ENCODE measurements at regions not wholly inside any gene's neighbourhood (a gene's known extent, or its start where the extent isn't known, plus 50 kb on each side); places are given as distances from the start of the nearest gene placed in this dataset.
"Not testable (repeated sequence)": the region's sequence is repeated elsewhere in the genome, so short reads cannot be mapped to it uniquely, and the experiment has no call there.

DNA sequence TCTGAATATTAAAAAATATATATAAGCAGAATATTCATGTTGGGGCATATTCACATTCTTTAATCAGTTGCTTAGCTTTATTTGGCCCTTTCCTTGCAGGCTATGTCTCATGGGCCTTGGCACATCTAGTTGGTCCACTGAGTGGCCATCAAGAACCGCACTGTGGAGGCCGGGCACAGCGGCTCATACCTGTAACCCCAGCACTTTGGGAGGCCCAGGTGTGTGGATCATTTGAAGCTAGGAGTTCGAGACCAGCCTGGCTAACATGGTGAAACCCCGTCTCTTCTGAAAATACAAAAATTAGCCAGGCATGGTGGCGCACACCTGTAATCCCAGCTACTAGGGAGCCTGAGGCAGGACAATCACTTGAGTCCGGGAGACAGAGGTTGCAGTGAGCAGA is 127.6 kb upstream of the TANK start:
- no peak for ATAC-seq

DNA sequence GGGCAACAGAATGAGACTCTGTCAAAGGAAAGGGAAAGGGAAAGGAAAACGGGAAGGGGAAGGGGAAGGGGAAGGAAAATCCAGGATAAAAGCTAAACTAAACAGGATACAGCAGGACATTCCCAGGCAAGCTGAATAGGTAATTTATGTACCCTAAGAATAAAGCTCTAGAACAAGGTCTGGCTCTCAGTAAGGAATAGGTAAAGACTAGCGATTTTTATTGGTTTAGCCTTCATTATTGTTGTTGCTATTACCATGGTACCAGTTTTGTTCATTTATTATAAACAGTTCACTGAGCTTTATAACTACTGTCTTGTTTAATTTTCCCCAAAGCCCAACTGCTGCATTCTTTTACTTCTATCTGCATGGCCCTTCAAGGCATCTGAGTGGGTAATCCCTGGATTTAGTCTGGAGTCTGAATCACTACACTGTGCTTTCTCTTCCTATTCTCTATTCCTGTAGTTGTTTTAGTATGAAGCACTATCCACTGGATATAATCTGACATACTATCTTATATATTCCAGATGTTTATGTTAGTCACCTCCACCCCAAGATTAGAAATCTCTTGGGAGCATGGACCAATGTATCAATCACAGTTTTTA is 127.1 kb upstream of the TANK start:
- no peak for ATAC-seq

DNA sequence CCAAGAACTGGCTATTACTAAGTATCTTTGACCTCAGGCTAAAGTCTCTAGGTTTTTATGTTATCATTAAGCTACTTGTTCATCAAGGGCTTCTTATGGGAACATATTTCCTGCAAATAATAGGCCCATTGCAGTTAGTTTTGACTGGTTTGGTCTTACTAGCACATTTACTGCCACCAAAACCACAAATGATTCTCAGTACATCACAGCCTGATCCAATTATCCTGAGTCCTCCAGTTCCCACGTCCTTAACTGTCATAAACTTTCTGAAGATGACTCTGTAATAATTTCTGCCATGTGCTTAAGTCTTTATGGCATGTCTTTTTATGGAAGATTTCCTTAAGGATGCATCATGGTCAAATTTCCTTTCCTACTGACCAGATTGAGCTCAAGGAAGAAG is 123.3 kb upstream of the TANK start:
- no peak for ATAC-seq

DNA sequence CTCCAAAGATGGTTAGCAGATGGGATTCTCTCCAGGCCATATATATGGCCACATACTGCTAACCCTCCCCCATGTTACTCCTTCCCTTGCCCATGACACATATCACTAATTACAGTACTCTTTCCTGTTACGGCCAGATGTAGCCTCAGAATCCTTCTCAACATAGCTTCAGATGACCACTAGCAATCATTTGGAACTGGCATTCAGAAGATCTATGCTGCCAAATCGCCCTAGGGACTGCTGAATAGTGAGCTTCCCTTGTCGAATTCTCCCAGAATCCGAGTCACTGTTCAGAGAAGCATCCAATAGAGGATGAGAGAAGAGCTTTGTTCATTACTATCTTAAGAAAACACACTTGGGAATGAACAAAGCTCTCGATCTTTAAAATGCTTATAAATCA is 121.2 kb upstream of the TANK start:
- ATAC-seq, result no peak

DNA sequence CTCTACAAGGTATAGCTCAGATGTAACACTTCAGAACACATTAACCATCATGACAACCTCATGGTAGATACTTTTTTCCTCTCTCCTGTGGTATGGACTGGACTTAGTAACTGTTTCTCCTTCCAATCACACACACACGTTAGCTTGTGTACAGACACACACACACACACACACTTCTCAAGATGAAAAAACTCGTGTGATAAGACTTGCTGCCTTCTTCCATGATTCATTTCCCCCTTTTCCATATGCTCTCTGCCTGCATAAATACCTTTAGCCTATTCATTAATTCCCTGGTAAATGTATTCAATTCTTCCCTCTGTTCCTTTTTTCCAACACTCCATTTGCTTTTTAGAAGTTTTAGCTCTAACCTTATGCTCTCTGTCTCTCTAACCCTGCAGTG is 118.9 kb upstream of the TANK start:
- no peak for ATAC-seq

DNA sequence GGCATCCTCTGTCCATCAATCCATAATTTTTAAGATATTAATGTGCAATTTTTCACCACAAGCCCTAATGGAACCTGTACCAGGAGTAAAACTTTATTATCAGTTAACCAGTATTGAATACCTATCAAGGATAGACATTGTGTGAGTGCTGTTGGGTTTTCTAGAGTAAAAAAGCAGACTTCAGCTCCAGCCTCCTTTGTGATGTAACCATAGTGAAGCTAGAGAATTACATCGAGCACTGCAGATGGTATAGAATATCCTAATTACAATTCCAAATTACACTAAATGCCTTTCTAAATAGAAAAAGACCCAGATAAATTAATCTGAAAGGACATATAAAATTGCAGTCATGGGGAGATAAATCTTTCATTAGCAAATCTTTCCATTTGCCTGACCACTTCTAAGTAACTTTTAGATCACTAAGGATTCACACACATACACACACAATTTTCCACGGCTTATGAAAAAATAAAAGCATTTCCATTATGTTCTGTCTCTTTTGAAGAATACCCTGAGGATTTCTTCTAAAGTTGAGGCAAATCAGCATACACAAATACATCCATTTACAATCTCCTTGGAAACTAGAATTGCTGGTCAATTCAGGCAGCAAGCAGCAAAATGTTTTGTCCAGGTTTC is 117.1 kb upstream of the TANK start:
- ATAC-seq, result no peak

DNA sequence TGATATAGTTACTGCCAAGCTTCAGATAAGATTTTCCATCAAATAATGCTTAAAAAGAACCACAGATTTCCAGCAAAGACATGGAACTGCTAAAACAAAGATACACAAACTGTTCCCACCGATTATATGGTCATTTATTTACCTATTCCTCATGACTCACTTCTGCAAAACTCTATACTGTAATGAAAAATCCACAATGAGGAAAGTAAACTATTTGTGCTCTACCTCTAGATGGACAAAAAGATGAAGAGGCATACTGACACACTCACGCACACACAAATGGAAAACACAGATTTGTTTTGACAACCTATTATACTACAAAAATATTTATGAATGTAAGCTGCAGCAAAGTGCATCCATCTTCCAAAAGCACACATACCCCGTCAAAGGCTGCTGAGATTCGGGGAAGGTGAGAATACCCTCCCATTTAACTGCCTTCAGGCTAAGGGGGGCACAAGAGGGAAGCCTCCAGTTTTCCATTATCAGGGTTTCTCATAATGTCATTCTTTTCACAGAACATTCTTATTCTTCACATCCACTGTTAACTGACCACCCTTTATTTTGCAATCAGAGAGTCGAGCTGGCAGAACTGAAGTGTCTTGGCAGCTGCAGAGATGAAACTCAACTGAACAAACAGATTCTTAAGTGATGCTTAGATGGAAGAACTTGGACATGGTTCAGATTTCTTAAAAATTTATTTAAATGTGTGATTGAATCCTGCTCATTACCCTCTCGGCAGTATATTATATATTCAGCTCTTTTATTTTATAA is 115.9 kb upstream of the TANK start:
- ATAC-seq, result no peak

DNA sequence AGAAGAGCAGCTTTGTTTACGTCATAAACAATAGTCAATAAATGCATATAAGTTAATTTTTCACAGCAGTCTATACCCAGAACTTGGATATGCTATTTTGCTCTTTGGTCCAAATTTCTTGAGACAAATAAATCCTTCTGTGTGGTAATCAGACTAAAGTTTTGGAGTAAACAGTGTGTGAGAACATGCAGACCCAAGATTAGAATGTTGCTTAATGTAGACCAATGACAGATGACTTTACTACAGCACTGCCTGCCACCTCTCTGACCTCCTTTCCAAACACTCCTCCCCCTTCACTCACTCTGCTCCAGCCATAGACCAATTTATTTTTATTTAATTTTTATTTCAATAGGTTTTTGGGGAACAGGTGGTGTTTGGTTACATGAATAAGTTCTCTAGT is 115.3 kb upstream of the TANK start:
- no peak for ATAC-seq

DNA sequence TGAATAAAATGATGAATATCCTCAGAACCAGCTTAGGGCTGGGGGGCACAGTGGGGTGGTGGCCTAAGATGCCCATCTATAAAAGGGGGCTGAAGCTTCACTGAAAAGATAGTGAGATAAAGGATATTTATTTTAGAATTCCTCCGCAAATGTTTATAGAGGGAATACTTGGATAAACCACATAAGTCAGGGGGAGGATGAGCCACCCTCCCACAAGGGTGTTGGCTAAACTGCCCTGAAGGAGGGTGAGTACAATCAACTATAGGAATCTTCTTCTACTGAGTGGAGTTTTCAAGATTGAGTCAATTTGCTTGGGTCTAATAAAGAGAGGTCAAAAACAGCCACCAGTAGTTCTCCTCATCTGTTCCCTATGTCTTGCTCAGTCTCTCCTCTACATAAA is 114.5 kb upstream of the TANK start:
- no peak for ATAC-seq

DNA sequence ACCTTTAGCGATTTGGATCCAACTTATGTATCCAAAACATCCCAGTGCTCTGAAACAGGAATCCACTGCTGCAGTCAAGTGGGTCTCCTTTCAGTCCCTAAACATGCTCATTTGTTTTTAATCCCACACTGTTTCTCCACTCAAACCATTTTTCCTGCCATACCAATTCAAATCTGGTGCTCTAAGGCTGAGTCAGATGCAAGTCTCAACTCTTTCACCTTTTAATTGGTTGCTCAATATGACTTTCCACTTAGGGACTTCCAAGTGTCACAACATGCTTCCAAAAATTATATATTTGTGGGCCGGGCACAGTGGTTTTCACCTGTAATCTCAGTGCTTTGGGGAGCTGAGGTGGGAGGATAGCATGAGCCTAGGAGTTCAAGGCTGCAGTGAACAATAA is 113.4 kb upstream of the TANK start:
- ATAC-seq, result no peak

DNA sequence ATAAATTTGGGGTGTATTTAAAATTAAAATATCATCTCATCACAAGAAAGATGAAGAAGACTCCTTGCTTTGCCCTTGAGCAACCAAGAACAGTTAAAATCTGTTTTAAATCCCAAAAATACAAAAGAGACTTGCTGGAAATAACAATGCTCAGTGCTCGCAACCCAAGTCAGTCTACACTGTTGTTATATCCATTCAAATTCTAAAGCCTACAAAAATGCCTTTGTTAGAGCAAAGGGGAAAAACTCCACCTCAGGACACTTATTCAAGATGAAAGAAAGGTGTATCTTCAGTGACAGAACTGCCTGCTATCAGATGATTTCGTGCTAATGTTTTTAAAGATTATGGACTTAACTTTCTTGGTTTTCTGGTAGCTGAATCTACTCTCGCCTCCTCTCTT is 111.9 kb upstream of the TANK start:
- no peak for ATAC-seq

DNA sequence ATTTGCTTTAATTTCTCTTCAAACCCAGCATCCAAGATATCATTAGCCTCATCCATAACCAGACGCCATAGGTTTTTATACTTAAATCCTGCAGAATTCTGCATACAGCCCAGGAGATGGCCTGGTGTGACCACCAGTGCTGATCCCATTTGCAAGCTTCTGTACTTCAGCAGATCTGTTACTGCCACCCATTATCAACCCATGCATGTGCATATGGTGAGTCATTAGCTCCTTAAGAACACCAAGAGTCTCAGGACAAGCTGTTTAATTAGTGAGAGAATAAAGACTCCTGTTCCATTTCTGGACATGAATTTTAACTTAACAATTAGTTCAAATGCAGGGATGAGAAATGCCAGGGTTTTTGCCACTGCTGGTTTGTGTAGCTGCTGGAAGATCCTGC is 110.7 kb upstream of the TANK start:
- no peak for ATAC-seq

DNA sequence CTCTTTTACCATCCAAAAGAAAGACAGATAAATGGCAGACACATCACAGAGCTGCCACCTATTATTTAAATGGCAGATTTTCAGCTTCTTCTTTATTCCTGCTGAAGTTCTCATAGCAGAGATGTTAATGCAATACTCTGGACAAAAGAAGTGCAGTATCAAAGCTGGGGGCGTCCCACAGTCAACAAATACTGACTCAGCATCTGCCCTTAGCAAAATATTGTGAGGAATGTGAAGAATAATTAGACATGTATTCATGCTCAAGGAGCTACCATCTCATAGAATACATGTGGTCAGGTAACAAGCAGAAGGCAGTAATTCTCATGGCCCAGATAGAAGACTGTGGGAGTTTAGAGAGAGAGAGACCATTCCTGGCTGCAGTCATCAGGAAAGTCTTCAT is 108.0 kb upstream of the TANK start:
- no peak for ATAC-seq

DNA sequence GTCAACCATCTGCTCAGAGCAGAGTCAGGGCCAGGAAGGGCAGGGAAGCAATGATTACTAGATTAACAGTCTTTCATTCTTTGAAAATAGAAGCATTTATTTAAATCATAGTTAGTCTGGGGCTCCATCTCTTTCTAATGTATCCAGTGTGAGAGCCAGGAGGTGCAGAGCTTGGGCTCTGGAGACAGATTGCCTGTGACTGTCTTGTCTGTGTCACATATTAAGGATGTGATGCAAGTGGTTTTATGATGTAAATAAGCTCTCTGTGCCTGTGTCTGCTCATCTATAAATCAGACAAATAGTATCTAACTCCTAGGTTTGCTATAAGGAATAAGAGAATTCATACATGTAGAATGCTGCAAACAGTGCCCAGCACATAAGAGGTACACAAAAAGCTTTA is 104.9 kb upstream of the TANK start:
- ATAC-seq, result no peak

DNA sequence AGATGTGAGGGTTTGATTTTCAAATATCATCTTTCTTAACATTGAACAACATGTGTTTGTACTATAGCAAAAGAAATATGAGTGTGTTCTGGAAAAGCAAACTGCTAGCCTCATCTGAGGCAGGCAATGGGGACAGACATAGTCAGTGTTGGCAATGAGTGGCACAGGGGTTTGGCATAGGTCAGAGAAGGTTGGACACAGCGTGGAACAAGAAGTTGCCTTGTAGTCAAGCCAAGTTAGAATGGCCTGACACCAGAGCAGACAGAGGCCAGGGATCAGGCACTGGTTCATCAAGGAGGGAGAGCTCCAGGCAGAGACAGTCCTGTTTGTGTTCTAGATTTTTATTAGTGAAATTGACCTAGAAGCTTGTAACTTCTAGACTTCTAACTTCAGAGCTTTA is 100.8 kb upstream of the TANK start:
- no peak for ATAC-seq

DNA sequence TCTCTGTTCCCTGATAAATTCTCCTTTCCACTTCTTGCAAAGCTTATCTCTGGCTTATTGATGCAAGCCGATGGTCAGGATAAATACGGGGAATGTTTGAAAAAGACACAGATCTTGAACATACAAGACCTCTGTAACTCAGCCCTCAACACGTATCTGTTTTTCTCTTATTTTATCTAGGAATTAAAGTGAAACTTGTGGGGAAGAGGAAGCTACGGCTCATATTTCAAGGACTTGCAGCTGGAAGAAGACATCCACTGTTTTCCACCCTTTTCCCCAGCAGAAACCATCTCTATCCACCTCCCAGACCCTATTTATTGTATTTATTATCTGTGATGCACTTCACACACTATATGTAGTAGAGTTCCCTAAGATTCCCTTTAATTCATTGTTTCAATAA is 98.4 kb upstream of the TANK start:
- no peak for ATAC-seq

DNA sequence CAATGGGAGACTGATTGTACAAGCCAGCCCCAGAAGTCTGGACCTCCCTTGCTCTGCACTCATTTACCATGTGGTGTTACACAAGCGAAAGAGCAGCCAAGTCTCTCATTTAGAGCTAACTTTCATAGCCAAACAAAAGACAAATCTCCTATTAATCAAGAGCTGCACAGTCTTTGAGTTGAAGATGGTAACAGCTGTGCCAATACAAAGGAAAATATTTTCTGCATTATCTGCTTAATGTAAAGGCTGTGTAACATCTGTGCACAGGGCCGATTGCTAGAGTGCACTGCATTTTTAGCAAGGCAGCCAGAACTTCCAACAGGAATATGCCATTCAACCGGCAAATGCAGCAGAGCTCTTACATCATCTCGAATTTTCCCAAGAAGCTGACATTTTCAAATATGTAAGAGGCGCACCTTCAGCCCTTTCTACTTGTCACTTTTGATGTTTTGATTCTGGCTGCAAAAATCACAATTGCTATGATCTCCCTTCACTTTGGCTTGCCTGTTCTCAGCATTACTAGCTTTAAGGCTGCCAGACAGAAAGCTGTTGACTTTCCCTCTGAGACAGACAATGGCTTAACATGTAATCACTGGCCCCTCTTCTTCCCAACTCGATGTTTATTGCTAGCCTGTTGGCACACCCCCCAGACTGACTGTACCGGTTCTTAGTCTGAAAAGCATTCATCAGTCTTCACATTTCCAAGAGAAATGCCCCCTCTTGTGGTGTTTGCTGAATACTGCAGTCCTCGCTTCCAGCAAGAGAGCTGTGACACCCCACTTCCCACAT is 96.9 kb upstream of the TANK start:
- ATAC-seq, result peak; percentile 74

DNA sequence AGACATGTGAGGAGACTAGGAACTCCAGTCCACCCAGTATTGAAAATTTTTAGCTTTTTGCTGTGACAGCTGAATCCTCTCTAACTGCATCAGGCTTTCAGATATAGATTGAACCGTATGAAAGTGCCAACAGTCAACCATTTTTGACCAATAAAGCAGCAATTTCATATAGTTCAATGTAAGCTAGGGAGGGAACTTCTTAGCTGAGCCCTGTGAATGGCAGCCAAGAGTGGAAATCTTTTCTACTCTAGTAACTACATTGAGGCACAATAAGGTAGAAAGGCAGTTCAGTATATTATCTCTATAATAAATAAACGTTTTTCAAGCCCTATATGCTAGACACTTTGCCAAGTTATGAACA is 96.3 kb upstream of the TANK start:
- no peak for ATAC-seq

DNA sequence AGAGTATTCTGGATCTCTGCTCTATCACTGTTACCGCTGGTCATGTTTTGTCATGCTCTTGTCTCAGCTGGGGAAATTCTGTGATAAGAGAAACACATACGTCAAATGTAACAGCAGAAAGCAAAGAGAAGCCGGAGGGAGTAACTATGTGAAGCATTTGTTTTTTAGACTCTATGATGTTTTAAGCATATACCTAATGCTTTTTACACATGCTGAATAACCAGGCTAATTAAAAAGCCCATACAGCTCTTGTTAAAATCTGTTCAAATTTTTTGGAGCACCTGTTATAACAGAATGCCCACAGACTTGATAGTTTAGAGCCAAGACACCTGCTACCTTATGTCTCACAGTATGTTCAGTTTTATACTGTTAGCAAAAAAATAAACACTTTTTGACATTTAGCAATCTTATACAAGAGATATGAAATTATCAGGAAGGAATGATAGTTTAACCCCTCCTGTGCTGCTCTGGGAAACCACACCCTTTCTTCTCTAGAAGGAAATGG is 92.3 kb upstream of the TANK start:
- no peak for ATAC-seq

DNA sequence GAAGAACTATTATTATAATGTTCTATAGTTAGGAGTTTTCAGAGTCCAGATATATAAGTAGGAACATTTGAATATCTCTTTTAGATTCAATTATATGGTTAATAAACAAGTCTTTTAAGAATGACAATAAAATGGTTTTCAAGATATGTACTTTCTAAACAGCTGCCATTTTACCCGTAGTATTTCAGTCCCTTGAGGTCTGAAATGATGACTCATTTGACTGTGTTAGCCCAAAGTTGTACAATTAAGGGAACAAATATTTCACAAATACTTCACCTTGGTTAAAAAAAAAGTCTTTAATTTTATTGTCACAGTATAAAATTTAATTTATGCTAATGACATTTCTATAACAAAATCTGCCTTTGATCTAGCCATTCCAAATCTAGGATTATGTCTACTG is 91.6 kb upstream of the TANK start:
- ATAC-seq, result peak; percentile 28 to 50

DNA sequence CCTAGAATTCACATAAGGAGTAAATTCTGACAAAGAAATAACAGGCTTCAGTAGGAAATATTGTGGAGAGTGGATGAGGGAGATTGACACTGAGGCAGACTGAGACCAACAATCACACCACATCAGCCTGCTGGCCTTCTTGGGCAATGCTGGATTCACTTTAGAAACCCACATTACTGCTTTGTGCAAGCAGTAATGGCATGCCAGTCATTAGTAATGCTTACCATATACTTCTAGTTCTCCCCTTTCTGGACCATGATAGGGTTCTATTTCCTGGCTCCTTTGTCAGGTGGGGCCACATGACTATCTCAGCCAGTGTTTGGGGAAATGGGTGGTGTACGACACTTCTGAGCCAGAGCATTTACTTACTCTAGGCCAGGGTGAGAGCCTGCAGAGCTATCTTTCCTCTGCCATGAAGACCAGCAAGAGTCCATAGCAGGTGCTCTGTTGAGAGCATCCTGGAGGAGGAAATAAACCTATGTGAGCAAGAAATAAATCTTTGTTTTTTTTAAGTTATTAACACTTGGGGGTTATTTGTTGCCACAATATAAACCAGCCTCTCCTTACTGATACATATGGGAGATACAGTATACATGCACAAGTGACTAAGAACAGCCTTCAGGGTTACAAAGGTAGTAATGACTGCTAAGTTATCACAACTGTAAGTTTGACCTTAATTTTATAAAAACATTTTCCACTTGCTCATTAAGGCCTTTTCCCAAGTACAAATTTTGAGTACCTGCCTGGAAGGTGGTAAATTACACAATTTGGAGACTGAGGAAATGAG is 89.3 kb upstream of the TANK start:
- peak in 1 of 2 donors; percentile 9 for ATAC-seq

DNA sequence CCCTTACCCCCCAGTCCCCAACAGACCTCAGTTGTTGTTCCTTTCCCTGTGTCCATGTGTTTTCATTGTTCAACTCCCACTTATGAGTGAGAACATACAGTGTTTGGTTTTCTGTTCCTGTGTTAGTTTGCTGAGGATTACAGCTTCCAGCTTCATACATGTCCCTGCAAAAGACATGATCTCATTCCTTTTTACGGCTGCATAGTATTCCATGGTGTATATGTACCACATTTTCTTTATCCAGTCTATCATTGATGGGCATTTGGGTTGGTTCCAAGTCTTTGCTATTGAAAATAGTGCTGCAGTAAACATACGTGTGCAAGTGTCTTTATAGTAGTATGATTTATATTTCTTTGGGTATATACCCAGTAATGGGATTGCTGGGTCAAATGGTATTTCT is 87.8 kb upstream of the TANK start:
- ATAC-seq, result not testable (repeated sequence)

DNA sequence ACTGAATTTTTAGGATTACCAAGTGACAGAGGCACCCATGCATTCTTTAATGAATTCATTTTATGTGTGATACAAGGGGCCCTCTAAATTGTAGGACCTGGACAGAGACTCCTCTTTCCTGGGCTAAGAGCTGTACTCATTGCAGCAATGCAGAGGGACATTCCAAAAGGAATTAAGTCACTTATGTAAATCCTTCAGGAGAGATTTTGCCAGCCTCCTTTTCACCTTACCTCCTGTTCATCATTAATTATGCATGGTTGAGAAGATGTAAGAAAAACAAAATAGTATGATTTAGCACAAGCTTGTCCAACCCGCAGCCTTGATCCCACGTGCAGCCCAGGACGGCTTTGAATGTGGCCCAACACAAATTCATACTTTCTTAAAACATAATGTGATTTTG is 84.5 kb upstream of the TANK start:
- no peak for ATAC-seq
